GM21390 (cell line): ENCODE measurements at regions not wholly inside any gene's neighbourhood (a gene's known extent, or its start where the extent isn't known, plus 50 kb on each side); places are given as distances from the start of the nearest gene placed in this dataset.

Experiments used
- ATAC-seq: cut with Tn5 transposase; IDR thresholded peaks from one replicate; pipeline ENCODE4 v1.9.1; 2021; ENCODE audit not compliant: unreplicated experiment

DNA sequence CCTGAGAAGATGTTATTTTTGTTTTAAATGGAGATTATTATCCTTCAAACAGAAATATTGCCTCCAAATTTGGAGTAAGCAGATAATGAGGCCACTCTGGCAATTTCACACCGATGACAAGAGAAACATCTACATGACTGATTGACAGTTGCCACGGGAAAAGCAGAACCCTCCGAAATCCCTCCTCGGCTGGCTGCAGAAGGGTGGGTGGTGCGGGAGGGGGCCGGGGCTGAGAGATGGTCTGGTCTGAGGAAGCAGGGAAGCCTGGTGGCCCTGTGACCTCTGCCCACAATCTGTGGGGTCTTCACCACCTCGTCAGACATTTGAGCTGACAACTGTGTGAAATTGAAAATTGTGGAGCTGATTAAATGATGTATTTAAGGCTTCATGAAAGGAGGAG is 503.2 kb downstream of the MN1 start:
- no peak for ATAC-seq

DNA sequence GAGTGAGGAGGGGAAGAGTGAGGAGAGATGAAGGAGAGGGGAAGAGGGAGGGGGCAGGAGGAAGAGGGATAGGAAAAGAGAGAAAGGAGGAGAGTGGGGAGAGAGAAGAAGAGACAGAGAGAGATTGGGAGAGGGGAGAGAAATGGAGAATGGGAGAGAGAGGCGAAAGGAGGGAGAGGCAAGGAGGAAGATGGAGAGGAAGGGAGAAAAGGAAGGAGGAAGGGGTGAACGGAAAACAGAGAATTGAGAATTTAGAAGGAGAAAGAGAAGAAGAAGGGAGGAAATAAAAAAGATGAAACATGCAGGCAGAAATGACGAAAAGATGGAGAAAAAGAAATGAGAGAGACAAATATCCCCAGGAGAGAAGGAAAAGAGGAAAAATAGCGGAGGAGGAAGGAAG is 502.8 kb downstream of the MN1 start:
- ATAC-seq, result no peak

DNA sequence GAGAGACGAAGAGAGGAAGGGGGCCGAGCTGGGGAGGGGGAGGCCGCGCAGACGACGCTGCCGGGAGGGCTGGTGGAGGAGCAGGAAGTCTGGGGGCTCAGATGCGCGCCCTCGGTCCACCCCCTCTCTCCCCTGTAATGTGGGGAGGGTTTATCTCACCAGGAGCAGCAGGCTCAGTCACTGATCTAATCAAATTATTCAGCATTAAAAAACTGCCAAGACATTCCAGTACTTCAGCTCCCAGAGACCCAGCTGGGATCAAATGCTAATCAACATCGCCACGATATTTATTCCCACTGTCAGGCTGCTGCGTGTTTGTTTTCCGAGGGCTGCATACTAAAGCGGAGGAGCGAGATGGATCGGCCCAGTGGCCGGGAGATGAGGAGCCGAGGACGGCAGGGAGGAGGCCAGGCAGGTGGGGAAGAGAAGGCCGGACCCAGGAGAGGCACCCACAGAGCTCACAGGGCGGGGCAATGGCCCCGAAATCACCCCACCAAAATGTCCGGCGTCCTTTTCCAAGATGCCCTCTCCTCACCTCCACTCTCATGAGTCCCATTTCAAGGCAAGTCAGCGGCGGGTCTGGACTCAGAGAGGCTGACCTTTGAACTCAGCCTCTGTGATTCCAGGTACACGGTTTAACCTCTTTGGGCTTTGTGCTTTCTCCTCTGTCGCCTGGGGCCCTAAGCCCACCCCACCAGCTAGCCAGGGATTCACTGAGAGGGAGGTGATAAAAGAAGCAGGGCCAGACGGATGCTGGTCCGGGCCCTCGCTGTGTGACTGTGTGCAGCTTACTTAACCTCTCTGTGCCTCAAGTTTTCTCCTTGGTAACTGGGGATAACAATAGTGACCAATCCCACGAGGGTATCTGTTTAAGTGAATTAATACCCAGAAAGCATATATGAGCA is 502.1 kb downstream of the MN1 start:
- no peak for ATAC-seq

DNA sequence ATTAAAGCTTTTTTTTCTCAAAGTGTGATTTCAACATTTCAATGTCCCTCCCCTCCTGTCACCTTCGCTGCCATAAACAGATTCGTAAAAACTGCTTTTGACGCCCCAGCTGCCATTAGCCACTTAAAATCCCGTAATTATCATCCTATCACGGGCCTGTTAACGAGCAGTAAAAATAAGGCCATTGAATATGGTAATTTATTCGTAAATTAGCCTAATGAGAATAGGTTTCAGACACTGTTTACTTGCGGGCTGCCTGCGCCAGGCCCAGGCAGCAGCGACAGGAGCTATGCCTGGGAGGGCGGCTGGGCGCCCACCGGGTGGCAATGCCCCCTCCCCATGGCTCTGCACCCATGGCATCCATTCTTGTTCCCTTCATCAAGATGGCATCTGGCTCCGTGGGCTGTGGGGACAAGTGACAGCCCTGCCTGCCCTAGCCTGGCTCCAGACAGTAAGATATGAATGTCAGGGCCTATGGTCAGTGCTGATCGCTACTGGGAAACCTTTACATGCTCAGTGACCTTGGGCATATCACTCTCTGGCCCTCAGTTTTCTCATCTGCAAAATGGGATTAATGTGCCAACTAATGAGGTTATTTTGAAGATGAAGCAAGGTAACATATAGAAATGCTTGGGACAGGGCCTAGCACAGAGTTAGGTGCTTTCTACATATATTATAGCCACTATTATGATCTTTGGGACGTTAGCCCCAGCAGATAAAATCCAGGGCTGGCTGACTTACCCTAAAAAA is 500.8 kb downstream of the MN1 start:
- no peak for ATAC-seq

DNA sequence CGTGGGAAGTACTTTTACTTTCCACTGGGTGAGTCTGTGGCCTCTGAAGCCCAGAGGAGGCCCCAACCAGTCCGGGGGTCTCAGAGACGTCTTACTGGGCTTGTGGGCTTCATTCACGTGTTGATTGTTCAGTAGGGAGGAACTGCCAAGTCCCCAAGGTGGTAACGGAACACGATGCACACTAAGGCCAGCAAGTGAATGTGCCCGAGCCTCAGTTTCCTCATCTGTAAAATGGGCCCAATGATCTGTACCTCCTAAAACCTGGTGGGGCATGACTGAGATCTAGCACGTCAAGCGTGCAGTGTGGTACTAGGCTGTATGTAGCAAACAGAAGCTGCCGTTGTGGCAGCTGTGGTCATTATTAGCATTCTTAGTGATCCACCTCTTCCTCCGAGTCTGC is 499.1 kb downstream of the MN1 start:
- ATAC-seq, result no peak

DNA sequence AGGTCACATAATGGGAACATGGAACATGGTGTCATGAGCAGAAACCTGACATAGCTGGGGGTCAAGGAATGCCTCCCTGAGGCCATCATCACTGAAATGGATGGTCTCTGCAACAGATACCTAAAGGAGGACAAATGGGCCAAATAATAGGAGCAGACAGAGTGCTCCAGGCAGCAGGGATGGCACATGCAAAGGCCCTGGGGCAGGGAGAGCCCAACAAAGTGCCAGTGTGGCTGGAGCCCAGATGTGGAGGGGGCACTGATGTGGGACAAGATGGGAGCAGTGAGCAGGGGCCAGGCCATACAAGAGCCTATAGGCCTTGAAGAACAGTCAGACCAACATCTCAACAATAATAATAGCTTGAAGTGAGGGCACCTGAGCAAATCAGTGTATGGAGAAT is 497.8 kb downstream of the MN1 start:
- no peak for ATAC-seq

DNA sequence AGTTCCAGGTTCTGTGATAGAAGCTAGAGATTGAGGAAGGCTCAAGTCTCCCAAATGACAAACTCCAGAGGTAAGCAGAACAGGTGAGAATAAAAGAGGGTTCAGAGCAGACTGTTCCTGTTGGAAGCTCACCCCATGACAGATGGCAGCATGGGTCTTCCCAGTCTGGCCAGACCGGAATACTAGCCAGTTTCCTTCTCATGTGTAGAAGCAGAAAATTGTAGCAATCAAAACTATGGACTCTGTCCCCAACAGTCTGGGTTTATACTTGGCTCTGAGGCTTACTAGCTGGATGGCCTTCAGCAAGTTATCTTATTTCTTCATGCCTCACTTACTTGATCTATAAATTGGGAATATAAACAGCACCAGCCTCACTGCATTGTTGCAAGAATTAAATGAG is 494.8 kb downstream of the MN1 start:
- no peak for ATAC-seq

DNA sequence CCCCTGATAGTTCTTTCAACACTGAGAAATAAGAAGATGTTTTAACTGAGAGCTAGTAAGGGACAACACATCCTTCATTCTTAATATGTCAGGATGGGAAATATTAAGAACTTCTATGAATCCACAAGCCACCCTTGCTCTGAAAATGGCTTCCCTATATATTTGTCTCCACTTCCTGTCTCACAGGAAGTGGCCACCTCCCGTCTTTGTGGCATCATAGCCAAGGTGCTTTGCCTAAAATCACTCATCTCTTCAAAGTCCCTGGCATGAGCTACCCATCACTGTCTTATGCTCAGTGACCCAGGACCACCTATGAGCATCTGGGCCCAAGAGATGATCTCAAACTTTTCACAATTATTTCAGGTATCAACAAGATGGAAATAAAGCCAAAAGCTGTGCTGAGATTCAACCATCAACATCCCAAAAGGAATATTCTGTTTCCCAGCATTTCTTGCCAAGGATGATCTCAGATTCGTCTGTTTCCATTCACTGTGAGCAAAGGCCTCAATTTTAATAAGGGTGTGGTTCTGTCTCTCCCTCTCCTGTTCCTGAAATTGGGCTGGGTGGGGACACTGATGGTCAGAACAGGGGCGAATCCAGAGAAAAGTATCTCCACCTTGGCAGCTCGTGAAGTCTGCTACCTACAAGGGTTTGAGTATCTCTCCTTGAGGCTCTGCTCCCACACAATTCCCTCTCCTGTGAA is 493.9 kb downstream of the MN1 start:
- ATAC-seq, result no peak

DNA sequence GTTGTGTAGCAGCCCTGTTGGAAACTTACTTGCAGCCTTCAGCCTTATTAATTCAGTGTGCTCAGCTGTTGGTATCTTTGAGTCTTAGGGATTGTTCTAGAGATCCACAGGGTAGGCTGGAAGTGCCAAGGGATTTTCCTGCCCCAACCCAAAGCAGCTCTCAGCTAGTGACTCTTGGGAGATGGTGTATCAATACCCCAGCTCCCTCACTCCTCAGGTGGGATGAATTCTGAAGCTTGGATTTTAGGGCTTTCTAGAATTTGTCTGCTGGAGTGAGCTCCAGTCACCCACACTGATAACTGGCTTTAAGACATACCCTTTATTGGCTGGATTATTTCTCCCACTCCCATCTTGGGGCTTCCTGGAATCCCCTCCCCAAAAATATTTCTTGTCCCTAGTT is 493.0 kb downstream of the MN1 start:
- ATAC-seq, result no peak

DNA sequence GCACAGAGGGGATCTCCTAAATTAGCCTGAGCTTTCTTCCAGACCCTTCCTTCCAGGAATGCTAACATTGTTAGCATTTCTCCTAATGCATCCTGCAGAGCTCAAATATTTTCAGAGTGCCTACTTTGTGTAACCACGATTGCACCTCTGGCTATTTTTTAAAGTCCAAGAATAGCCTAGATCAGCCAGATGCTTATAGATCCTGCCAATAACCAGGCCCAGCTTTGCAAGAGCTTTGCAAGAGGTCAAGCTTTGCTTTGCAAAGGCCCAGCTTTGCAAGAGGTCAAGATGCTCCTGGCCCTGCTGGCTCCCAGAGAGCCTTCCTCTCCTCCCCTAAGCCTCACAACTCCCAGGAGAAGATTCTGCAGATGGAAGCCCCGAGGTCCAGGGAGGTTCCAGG is 491.9 kb downstream of the MN1 start:
- no peak for ATAC-seq

DNA sequence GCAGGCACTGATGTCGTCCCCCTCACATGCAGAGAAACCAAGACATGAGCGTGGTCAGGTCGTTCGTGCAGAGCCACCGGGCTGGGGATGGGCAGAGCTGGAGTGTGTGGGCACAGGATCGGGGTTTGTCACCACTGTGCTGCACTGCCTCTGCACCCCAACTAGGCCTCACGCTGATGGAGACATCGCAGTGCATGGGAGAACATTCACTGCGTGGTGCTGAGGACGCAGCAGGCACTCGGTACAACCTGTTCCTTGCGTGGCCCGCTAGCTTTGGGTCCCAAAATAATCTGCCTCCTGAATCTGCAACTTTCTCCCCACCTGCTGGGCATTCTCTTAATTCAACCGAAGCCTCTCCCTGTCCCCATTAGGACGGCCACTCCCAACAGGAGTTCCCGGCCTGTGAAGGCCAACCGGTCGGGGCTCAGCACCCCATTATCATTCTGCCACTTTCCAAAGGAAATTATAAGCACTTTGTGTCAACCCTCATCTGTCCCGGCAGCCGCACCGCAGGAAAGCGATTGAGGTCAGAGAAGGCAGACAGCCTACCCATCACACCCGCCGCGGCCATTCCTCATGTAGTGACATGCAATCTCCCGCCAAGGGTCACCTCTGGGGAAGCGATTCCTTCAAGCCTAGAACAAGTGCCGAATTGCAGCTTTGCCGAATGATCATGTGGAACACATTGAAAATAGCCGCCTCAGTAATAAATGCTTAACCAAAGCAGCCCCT is 490.4 kb downstream of the MN1 start:
- ATAC-seq, result no peak

DNA sequence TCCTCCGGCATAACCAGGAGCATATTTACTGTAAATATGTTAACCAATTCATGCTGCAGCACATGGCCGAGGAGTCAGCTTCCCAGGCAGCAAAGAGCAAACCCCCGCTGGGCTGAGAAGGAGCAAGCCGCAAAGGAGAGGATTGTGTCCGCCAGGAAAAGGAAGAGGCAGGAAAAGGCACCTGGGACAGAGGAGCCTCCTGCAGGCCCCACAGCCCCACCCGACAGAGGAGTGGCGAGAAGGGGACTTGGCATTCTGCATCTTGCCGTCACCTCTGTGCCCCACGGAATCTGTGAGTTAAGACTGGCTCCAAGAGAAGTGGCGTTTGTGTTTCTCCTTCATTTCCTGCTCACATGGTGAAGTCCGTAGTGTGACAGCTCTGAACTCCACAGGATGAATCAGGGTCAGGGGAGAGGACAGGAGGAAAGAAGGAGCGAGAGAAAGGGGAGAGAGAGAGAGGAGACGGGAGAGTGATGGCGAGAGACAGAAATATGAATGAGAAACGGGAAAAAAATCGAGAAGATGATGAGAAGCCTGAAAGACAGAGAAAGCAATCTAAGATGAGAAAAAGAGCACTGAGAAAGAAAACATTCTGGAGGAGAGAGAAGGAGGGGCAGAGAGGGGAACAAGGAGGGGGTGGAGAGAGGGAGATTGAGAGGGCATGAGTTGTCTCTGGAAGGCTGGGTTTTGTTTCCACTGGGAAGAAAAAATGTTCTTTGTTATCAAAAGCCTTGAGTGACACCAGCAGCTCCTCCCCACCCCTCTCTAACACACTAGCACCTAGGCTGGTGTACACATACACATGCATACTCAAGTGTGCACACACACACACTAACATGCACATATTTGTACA is 489.6 kb downstream of the MN1 start:
- no peak for ATAC-seq

DNA sequence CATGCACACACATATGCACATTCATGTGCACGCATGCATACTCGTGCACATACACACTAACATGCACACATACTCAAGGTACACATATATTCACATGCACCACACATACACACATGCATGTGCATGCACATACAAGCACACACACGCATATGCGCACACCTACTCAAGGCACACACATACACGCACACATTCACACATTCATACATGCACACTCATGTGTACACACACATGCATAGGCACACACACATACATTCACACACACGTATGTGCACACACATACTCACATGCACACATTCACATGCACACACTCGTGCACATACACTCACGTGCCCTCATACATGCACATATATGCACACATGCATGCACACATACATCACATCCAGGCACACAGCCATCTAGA is 489.0 kb downstream of the MN1 start:
- ATAC-seq, result no peak

DNA sequence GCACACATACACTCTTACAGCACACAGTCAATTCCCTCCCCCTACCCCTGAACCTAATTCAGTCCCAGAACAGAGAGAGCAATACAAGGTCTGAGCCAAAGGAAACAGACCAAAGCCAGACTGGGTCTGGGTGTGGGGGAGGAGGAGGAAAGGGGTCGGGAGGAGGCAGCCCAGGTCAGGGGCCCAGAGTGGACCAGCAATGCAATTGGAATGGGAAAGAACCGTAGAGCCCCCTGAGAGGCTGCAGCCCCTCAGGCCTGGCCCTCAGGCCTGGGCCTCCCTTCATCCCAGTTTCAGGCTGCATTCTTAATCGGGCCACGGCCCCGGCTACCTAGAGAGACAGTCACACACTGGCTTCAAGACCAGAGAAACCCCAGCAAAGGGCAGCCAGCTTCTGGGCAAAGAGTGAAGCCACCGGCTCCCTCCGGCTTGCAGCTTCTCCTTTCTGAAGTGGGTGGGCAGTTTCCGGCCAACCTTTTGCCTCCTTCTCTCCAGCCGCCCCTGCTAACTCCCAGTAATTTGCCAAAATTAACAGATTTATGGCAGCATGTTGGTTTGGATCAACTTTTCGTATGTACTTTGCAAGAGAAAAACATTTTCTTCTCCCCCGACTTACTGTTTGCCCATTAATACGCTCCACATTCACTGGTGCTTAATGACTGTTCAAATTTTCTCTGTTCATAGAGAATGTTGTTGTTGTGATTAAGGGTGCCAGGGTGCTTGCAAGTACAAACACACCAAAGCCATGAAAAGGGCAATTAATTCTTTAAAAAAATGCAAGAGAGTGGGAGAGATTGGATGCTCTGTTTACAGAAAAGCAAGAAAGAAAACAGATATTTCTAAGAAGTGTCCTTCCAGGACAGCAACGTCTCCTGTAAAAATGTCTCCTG is 488.3 kb downstream of the MN1 start:
- no peak for ATAC-seq

DNA sequence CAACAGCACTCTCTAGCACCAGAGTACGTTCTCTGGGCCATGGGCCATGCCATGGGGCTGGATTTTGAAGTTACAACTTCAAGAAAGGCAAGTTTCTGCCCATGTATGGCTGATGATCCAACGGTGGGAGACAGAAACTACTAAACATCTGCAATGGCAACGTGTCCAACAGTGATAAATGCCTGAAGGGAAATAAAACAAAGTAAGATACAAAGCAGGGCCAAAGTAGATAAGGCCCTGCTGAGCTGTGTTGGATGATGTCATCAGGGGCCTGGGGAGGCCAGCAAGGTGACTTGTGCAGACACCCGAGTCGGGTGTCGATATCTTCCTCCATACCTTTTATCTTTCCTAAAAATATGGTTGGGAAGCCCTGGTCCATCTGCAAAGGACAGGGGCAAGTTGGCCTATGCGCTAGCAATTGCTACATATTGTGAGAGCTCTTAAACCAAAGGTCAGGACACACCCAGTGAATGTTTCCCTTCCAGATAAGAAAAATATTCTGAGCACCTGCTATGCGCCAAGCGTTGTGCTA is 487.2 kb downstream of the MN1 start:
- no peak for ATAC-seq

DNA sequence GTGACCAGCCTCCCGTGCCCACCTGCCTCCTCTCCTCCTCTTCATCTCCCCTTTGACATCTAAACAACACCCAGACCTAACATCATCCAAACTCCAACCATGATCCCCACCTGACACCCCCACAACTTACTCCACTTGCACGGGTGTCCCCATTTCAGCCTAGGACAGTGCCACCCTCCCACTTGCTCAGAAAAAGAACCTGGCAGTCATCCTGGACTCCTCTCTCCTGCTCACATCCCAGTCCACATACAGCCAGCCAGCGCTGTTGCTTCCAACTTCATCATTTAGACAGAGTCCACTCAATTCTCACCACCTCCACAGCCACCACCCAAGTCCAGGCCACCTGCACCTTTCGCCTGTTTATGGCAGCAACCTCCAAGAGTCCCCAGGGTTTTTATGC is 485.7 kb downstream of the MN1 start:
- no peak for ATAC-seq

DNA sequence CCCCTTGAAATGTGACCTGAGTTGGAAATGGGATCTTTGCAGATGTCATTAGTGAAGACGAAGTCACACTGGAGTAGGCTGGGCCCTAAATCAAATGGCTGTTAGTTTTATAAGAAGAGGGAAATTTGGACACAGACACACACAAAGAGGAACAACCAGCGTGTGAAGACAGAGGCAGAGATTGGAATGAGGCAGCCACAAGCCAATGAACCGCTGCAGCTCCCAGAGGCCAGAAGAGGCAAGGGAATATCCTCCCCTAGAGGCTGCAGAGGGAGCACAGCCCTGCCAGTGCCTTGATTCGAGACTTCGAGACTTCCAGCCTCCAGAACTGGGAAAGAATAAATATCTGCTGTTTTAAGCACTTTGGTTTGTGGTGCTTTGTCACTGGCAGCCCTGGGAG is 484.5 kb downstream of the MN1 start:
- ATAC-seq, result no peak

DNA sequence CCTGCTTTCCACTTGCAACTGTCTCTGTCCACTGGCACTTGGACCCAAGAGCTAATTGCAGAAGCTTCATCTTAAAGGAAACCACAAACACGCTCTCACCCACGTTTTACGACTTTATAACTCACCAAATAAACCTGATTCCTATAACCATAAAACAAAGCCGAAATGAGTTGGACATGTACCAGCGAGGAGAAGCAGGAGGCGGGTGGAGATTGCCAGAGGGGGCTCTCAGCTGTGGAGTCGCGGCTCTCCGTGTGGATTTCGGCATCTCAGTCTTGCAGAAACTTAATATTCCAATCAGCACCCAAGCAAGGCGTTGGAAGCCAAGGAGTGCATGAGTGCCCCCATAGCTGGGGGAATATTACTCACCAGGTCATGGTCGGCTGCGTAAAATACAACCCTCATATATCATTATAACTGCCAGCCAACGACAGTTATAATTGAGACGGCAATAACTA is 483.6 kb downstream of the MN1 start:
- ATAC-seq, result no peak

DNA sequence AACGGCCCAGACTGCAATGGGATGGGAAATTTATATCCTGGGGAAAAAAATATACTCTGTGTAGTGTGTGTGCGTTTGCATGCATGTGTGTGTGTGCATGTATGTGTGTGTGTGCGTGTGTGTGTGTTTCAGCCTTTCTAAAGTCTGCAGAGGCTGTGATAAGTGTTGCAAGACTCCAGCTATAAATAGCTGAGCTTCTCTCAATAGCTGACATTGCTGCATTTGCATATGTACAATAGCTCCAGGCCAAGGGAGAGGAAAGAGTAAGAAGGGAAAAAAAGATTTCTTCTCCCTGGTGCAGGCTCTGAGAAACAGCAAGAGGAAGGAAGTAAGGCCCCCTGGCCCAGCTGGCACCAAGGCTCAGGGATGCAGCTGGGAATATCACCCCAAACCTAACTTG is 483.0 kb downstream of the MN1 start:
- ATAC-seq, result no peak
